IgD-negative memory B cell (primary cell): ENCODE measurements at regions not wholly inside any gene's neighbourhood (a gene's known extent, or its start where the extent isn't known, plus 50 kb on each side); places are given as distances from the start of the nearest gene placed in this dataset.
"Not testable (repeated sequence)": the region's sequence is repeated elsewhere in the genome, so short reads cannot be mapped to it uniquely, and the experiment has no call there.

Experiments
- H3K27ac Mint-ChIP-seq, 3 donors: one replicate each; pipeline ENCODE4 v1.8.0; 2020 to 2022; ENCODE audit warnings: mild to moderate bottlenecking in 3 of 3, mixed read lengths in 3 of 3, moderate library complexity in 1 of 3
- H3K27me3 Mint-ChIP-seq: one replicate; pipeline ENCODE4 v1.8.0; 2021; ENCODE audit warnings: mixed read lengths
- H3K36me3 Mint-ChIP-seq: one replicate; pipeline ENCODE4 v1.8.0; 2020; ENCODE audit warnings: mild to moderate bottlenecking, mixed read lengths
- H3K4me1 Mint-ChIP-seq, 3 donors: one replicate each; pipeline ENCODE4 v1.8.0; 2020 to 2022; ENCODE audit warnings: mixed read lengths in 3 of 3, mild to moderate bottlenecking in 1 of 3
- H3K4me3 Mint-ChIP-seq, 4 donors: one replicate each; pipeline ENCODE4 v1.8.0; 2020 to 2022; ENCODE audit warnings: mild to moderate bottlenecking in 4 of 4, mixed read lengths in 4 of 4, moderate library complexity in 3 of 4
- H3K9me3 Mint-ChIP-seq, 3 donors: one replicate each; pipeline ENCODE4 v1.8.0; 2020 to 2021; ENCODE audit warnings: mixed read lengths in 3 of 3, mild to moderate bottlenecking in 1 of 3

- Mint-ChIP-seq H3K4me1 (peaks cover 0 to 5% (median 5%) of the 10 kb centered on the region in 3 donors), H3K4me3 (no peak overlapping the region), H3K27ac (no peak overlapping the region), H3K9me3 (peaks cover 4 to 12% (median 8%) of the 10 kb centered on the region in 3 donors), H3K27me3 (peaks cover 17% of the 10 kb centered on the region), H3K36me3 (peaks cover 5% of the 10 kb centered on the region)
Measured at GRCh38 chr12:124648710-124649384, 81.4 kb upstream of the NCOR2 start.

- peaks cover 5% of the 10 kb centered on the region for H3K36me3 Mint-ChIP-seq
- peak overlapping the region in 2 of 4 donors; percentile 61 to 72 for H3K4me3 Mint-ChIP-seq
- peak overlapping the region in 1 of 3 donors; percentile 17 for H3K27ac Mint-ChIP-seq
- peaks cover 17% of the 10 kb centered on the region for H3K27me3 Mint-ChIP-seq
- H3K4me1 Mint-ChIP-seq: peaks cover 0 to 5% (median 5%) of the 10 kb centered on the region in 3 donors
- peaks cover 4 to 12% (median 8%) of the 10 kb centered on the region in 3 donors for H3K9me3 Mint-ChIP-seq
Measured at GRCh38 chr12:124647316-124647715, 79.9 kb upstream of the NCOR2 start.

- Mint-ChIP-seq H3K27ac (no peak overlapping the region), H3K36me3 (peaks cover 5% of the 10 kb centered on the region), H3K4me3 (peak overlapping the region in 2 of 4 donors; percentile 52 to 74), H3K9me3 (peaks cover 4 to 12% (median 8%) of the 10 kb centered on the region in 3 donors), H3K4me1 (peaks cover 0 to 5% (median 5%) of the 10 kb centered on the region in 3 donors), H3K27me3 (peaks cover 17% of the 10 kb centered on the region)
Measured at GRCh38 chr12:124646385-124647230, 79.2 kb upstream of the NCOR2 start.

GRCh38 chr12:124645530-124646244 lies 78.3 kb upstream of the NCOR2 start:
- Mint-ChIP-seq H3K27me3 (peaks cover 17% of the 10 kb centered on the region), H3K4me1 (peaks cover 0 to 5% (median 5%) of the 10 kb centered on the region in 3 donors), H3K4me3 (peak overlapping the region in 1 of 4 donors; percentile 1), H3K36me3 (peaks cover 5% of the 10 kb centered on the region), H3K27ac (peak overlapping the region in 1 of 3 donors; percentile 47), H3K9me3 (peaks cover 4 to 12% (median 8%) of the 10 kb centered on the region in 3 donors)

- H3K9me3 Mint-ChIP-seq, H3K36me3 Mint-ChIP-seq, H3K4me1 Mint-ChIP-seq, H3K4me3 Mint-ChIP-seq, H3K27ac Mint-ChIP-seq: not testable (repeated sequence)
- H3K27me3 Mint-ChIP-seq: peaks cover 18% of the 10 kb centered on the region
Measured at GRCh38 chr12:124643768-124644167, 76.4 kb upstream of the NCOR2 start.

GRCh38 chr12:124642105-124642504 lies 74.7 kb upstream of the NCOR2 start:
- Mint-ChIP-seq H3K4me1 (peaks cover 0 to 5% (median 5%) of the 10 kb centered on the region in 3 donors), H3K36me3 (no peaks in the 10 kb centered on the region), H3K4me3 (peak overlapping the region in 1 of 4 donors; percentile 28), H3K27ac (no peak overlapping the region), H3K9me3 (no peaks in the 10 kb centered on the region), H3K27me3 (peaks cover 15% of the 10 kb centered on the region)

GRCh38 chr12:124641591-124641990 lies 74.2 kb upstream of the NCOR2 start:
- H3K27ac Mint-ChIP-seq: no peak overlapping the region
- H3K27me3 Mint-ChIP-seq: peaks cover 15% of the 10 kb centered on the region
- H3K4me3 Mint-ChIP-seq: peak overlapping the region in 1 of 4 donors; percentile 28
- no peaks in the 10 kb centered on the region for H3K36me3 Mint-ChIP-seq
- H3K4me1 Mint-ChIP-seq: peaks cover 0 to 7% (median 5%) of the 10 kb centered on the region in 3 donors
- no peaks in the 10 kb centered on the region for H3K9me3 Mint-ChIP-seq

- H3K4me3 Mint-ChIP-seq: no peak overlapping the region
- no peaks in the 10 kb centered on the region for H3K9me3 Mint-ChIP-seq
- no peaks in the 10 kb centered on the region for H3K36me3 Mint-ChIP-seq
- H3K4me1 Mint-ChIP-seq: peaks cover 4 to 5% (median 5%) of the 10 kb centered on the region in 3 donors
- peaks cover 15% of the 10 kb centered on the region for H3K27me3 Mint-ChIP-seq
- peak overlapping the region in 1 of 3 donors; percentile 15 for H3K27ac Mint-ChIP-seq
Measured at GRCh38 chr12:124640056-124640455, 72.6 kb upstream of the NCOR2 start.

- Mint-ChIP-seq H3K4me1 (peaks cover 4 to 5% (median 5%) of the 10 kb centered on the region in 3 donors), H3K36me3 (no peaks in the 10 kb centered on the region), H3K4me3 (no peak overlapping the region), H3K27ac (peak overlapping the region in 1 of 3 donors; percentile 49), H3K9me3 (no peaks in the 10 kb centered on the region), H3K27me3 (peaks cover 22% of the 10 kb centered on the region)
Measured at GRCh38 chr12:124639122-124639806, 71.9 kb upstream of the NCOR2 start.

GRCh38 chr12:124637581-124637981 lies 70.2 kb upstream of the NCOR2 start:
- no peak overlapping the region for H3K4me3 Mint-ChIP-seq
- peaks cover 34% of the 10 kb centered on the region for H3K27me3 Mint-ChIP-seq
- H3K4me1 Mint-ChIP-seq: peaks cover 4 to 5% (median 5%) of the 10 kb centered on the region in 3 donors
- H3K9me3 Mint-ChIP-seq: peaks cover 0 to 3% (median 0%) of the 10 kb centered on the region in 3 donors
- peak overlapping the region in 1 of 3 donors; percentile 31 for H3K27ac Mint-ChIP-seq
- no peaks in the 10 kb centered on the region for H3K36me3 Mint-ChIP-seq

GRCh38 chr12:124637163-124637562 lies 69.8 kb upstream of the NCOR2 start:
- Mint-ChIP-seq H3K36me3 (no peaks in the 10 kb centered on the region), H3K4me1 (peaks cover 4 to 5% (median 5%) of the 10 kb centered on the region in 3 donors), H3K27me3 (peaks cover 34% of the 10 kb centered on the region), H3K4me3 (no peak overlapping the region), H3K27ac (peak overlapping the region in 1 of 3 donors; percentile 31), H3K9me3 (peaks cover 0 to 3% (median 0%) of the 10 kb centered on the region in 3 donors)

- H3K36me3 Mint-ChIP-seq: no peaks in the 10 kb centered on the region
- H3K4me3 Mint-ChIP-seq: peak overlapping the region in 1 of 4 donors; percentile 24
- H3K4me1 Mint-ChIP-seq: peaks cover 4 to 5% (median 5%) of the 10 kb centered on the region in 3 donors
- H3K27ac Mint-ChIP-seq: no peak overlapping the region
- H3K27me3 Mint-ChIP-seq: peaks cover 34% of the 10 kb centered on the region
- H3K9me3 Mint-ChIP-seq: peaks cover 0 to 3% (median 0%) of the 10 kb centered on the region in 3 donors
Measured at GRCh38 chr12:124636138-124636978, 68.9 kb upstream of the NCOR2 start.

- H3K27me3 Mint-ChIP-seq: peaks cover 34% of the 10 kb centered on the region
- H3K4me1 Mint-ChIP-seq: peaks cover 4 to 5% (median 5%) of the 10 kb centered on the region in 3 donors
- peaks cover 0 to 3% (median 0%) of the 10 kb centered on the region in 3 donors for H3K9me3 Mint-ChIP-seq
- H3K27ac Mint-ChIP-seq: no peak overlapping the region
- H3K4me3 Mint-ChIP-seq: no peak overlapping the region
- H3K36me3 Mint-ChIP-seq: no peaks in the 10 kb centered on the region
Measured at GRCh38 chr12:124635316-124635715, 67.9 kb upstream of the NCOR2 start.
